Mesendoderm (in vitro differentiated cells): ENCODE measurements at regions not wholly inside any gene's neighbourhood (a gene's known extent, or its start where the extent isn't known, plus 50 kb on each side); places are given as distances from the start of the nearest gene placed in this dataset.
"Not testable (repeated sequence)": the region's sequence is repeated elsewhere in the genome, so short reads cannot be mapped to it uniquely, and the experiment has no call there.

Source experiments
- DNase-seq: peaks from one replicate; pipeline ENCODE4 v3.0.0; 2013
- H2AK5ac ChIP-seq: 2 replicates; pipeline ENCODE4 v1.6.1; 2013; ENCODE audit warnings: low read length, inconsistent platforms
- H2BK120ac ChIP-seq: 2 replicates; pipeline ENCODE4 v1.6.1; 2013; ENCODE audit warnings: low read depth, mild to moderate bottlenecking, low read length, moderate library complexity, mixed read lengths
- H2BK15ac ChIP-seq: replicated peaks from 2 replicates; pipeline ENCODE4 v1.6.1; 2013; ENCODE audit warnings: low read depth, mild to moderate bottlenecking, moderate library complexity
- H2BK5ac ChIP-seq: 2 replicates; pipeline ENCODE4 v1.6.1; 2013; ENCODE audit warnings: low read length, inconsistent platforms
- H3K18ac ChIP-seq: 2 replicates; pipeline ENCODE4 v1.6.1; 2013; ENCODE audit warnings: mild to moderate bottlenecking, low read length, mixed read lengths
- H3K23ac ChIP-seq: one replicate; pipeline ENCODE4 v1.6.1; 2013; ENCODE audit warnings: low read length
- H3K27ac ChIP-seq: 2 replicates; pipeline ENCODE4 v1.5.1; 2013; ENCODE audit warnings: low read depth, mild to moderate bottlenecking, inconsistent platforms, low read length, moderate library complexity
- H3K27me3 ChIP-seq: 2 replicates; pipeline ENCODE4 v1.6.1; 2013; ENCODE audit warnings: low read length, control low read depth, mild to moderate bottlenecking, inconsistent platforms; ENCODE audit not compliant: insufficient read depth, poor library complexity
- H3K36me3 ChIP-seq: 2 replicates; pipeline ENCODE4 v1.6.1; 2013; ENCODE audit warnings: low read length, inconsistent platforms; ENCODE audit not compliant: control insufficient read depth, insufficient read depth
- H3K4ac ChIP-seq: one replicate; pipeline ENCODE4 v1.6.1; 2013; ENCODE audit warnings: low read depth, mild to moderate bottlenecking, low read length, moderate library complexity
- H3K4me1 ChIP-seq: 2 replicates; pipeline ENCODE4 v1.6.1; 2013; ENCODE audit warnings: low read depth, low read length, inconsistent platforms; ENCODE audit not compliant: control insufficient read depth
- H3K4me2 ChIP-seq: 2 replicates; pipeline ENCODE4 v1.6.1; 2013; ENCODE audit warnings: low read length
- H3K4me3 ChIP-seq: 2 replicates; pipeline ENCODE4 v1.5.1; 2013; ENCODE audit warnings: mild to moderate bottlenecking, low read length
- H3K56ac ChIP-seq: one replicate; pipeline ENCODE4 v1.6.1; 2013; ENCODE audit warnings: low read length
- H3K79me1 ChIP-seq: 2 replicates; pipeline ENCODE4 v1.6.1; 2013; ENCODE audit warnings: low read length, inconsistent platforms
- H3K79me2 ChIP-seq: 2 replicates; pipeline ENCODE4 v1.6.1; 2013; ENCODE audit warnings: mild to moderate bottlenecking, low read length; ENCODE audit not compliant: control insufficient read depth, insufficient read depth
- H3K9ac ChIP-seq: 2 replicates; pipeline ENCODE4 v1.6.1; 2013; ENCODE audit warnings: low read length, inconsistent platforms
- H4K5ac ChIP-seq: one replicate; pipeline ENCODE4 v1.6.1; 2013; ENCODE audit warnings: low read length
- H4K8ac ChIP-seq: one replicate; pipeline ENCODE4 v1.6.1; 2013; ENCODE audit warnings: low read depth, mild to moderate bottlenecking, control low read depth, low read length, moderate library complexity
- WGBS: extraction: QIAGEN DNeasy Blood & Tissue Kit; methylation state at CpG from one replicate; pipeline ENCODE4 v1.1.7; 2013; ENCODE audit warnings: low lambda C conversion rate, missing lambda C conversion rate; ENCODE audit not compliant: insufficient coverage; ENCODE audit errors: extremely low coverage; 5-methylcytosine and 5-hydroxymethylcytosine counted together

DNA sequence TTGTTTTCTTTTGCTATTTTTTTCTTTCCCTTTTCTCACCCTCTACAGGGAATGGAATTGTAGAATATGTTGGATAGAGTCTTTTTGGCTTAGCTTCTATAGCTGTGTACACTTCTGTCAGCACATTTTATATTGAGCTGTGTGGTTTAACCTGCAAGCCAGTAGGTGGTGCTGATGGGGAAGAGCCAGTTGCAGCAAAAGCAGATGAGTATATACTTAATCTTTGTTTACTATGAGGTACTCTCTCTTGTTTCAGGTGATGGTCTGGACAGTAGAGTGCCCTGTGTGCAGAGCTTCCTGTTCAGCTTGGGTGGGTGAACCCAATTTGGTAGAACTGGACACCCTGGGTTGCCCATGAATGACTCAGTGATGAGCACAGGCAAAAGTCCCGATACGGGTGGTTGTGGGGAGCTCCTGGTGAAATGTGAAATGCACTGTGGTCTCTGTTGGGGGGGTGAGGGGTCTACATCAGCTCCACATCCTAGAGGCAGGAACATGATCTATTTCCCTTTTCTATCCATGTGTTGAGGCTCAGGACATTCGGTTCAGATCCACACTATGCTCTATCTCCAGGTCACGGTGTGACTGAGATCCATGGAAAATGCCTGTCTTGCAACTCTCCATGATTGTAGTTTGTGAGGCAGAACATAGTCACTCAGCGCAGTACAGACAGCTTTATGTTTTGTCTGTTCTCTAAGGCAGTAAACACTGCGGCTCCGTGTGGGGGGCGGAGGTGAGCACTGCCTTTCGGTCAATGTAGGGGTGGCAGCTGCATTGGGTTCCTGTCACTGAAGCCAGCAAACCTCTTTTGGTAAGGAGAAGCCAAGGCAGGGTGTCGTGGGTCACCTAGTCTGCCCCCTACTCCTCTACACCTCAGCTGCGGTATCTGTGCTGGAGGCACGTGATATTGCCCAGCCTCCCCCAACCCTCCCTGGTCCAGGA lies 353.2 kb downstream of the PRR16 start:
- H4K8ac ChIP-seq = no peak overlapping the region
- H3K9ac ChIP-seq = no peak overlapping the region
- no peak overlapping the region for H2BK5ac ChIP-seq
- H3K79me2 ChIP-seq = no peaks in the 10 kb centered on the region
- H4K5ac ChIP-seq = no peak overlapping the region
- no peaks in the 10 kb centered on the region for H3K79me1 ChIP-seq
- no peaks in the 10 kb centered on the region for H3K4me1 ChIP-seq
- H2AK5ac ChIP-seq = no peak overlapping the region
- H3K27ac ChIP-seq = no peak overlapping the region
- no peak overlapping the region for H3K4me2 ChIP-seq
- H3K4ac ChIP-seq = no peak overlapping the region
- no CpG with 5 or more reads among the region's 12 CpGs for WGBS
- no peaks in the 10 kb centered on the region for H3K36me3 ChIP-seq
- no peaks in the 10 kb centered on the region for H3K27me3 ChIP-seq
- no peak overlapping the region for H3K56ac ChIP-seq
- DNase-seq = peak; percentile 54
- H2BK120ac ChIP-seq = no peak overlapping the region
- H2BK15ac ChIP-seq = no peak overlapping the region
- no peak overlapping the region for H3K18ac ChIP-seq
- no peak overlapping the region for H3K23ac ChIP-seq
- H3K4me3 ChIP-seq = no peak overlapping the region

DNA sequence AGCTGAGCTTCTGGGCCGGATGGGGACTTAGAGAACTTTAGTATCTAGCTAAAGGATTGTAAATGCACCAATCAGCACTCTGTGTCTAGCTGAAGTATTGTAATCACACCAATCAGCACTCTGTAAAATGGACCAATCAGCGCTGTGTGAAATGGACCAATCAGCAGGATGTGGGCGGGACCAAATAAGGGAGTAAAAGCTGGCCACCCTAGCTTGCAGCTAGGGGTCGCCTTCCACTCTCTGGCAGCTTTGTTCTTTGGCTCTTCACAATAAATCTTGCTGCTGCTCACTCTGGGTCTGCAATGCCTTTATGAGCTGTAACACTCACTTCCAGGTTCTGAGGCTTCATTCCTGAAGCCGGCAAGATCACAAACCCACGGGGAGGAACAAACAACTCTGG lies 354.0 kb downstream of the PRR16 start:
- no peak overlapping the region for H4K5ac ChIP-seq
- H3K27ac ChIP-seq = no peak overlapping the region
- H3K4me1 ChIP-seq = no peaks in the 10 kb centered on the region
- H2BK5ac ChIP-seq = no peak overlapping the region
- no CpG with 5 or more reads among the region's 6 CpGs for WGBS
- H2BK15ac ChIP-seq = no peak overlapping the region
- H2AK5ac ChIP-seq = no peak overlapping the region
- no peak overlapping the region for H3K18ac ChIP-seq
- H3K23ac ChIP-seq = no peak overlapping the region
- no peak overlapping the region for H4K8ac ChIP-seq
- H3K27me3 ChIP-seq = no peaks in the 10 kb centered on the region
- no peak overlapping the region for H3K4me2 ChIP-seq
- DNase-seq = peak; percentile 17
- H3K4ac ChIP-seq = no peak overlapping the region
- H3K56ac ChIP-seq = no peak overlapping the region
- H3K36me3 ChIP-seq = no peaks in the 10 kb centered on the region
- H3K79me1 ChIP-seq = no peaks in the 10 kb centered on the region
- H3K9ac ChIP-seq = no peak overlapping the region
- H3K4me3 ChIP-seq = no peak overlapping the region
- no peaks in the 10 kb centered on the region for H3K79me2 ChIP-seq
- no peak overlapping the region for H2BK120ac ChIP-seq

DNA sequence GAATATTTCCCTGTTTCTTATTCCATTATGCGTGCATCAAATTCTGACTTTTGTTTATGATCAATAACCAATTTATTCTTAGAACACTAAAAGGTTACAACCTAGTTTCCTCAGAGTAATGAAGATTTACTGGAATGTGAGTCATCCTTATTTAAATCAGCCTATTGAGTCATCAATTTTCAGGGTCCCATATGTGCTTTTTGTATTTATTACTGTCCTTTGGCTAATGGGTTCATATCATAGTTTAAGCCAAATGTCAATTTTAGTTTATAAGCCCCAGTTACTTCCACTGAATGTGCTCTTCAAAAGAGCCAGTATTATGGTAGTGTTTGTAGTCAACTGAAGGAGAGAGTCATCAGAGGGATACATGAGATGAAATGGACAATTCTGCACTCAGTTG lies 359.2 kb downstream of the PRR16 start:
- Histone ChIP-seq H3K9ac (no peak overlapping the region), H3K27ac (no peak overlapping the region), H3K18ac (no peak overlapping the region), H2BK5ac (no peak overlapping the region), H3K27me3 (no peaks in the 10 kb centered on the region), H2BK120ac (no peak overlapping the region), H3K36me3 (no peaks in the 10 kb centered on the region), H2BK15ac (no peak overlapping the region), H3K79me2 (no peaks in the 10 kb centered on the region), H3K23ac (no peak overlapping the region), H3K56ac (no peak overlapping the region), H3K4me2 (no peak overlapping the region), H3K4me3 (no peak overlapping the region), H2AK5ac (no peak overlapping the region), H3K4ac (no peak overlapping the region), H4K5ac (no peak overlapping the region), H3K4me1 (no peaks in the 10 kb centered on the region), H4K8ac (no peak overlapping the region), H3K79me1 (no peaks in the 10 kb centered on the region)
- WGBS = no CpG with 5 or more reads among the region's 1 CpG
- DNase-seq = no peak

DNA sequence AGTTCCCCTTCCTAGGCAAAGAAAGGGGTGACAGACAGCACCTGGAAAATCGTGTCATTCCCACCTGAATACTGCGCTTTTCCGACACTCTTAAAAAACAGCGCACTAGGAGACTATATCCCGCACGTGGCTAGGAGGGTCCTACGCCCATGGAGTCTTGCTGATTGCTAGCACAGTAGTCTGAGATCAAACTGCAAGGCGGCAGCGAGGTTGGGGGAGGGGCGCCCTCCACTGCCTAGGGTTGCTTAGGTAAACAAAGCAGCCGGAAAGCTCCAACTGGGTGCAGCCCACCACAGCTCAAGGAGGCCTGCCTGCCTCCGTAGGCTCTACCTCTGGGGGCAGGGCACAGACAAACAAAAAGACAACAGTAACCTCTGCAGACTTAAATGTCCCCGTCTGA lies 367.5 kb downstream of the PRR16 start:
- H3K9ac ChIP-seq, H2BK5ac ChIP-seq, H3K56ac ChIP-seq, H2BK120ac ChIP-seq, H3K4ac ChIP-seq, H4K8ac ChIP-seq, H3K4me3 ChIP-seq, H3K4me2 ChIP-seq, H3K18ac ChIP-seq, H3K27me3 ChIP-seq, H2BK15ac ChIP-seq, H3K79me1 ChIP-seq, H4K5ac ChIP-seq, H3K36me3 ChIP-seq, H3K27ac ChIP-seq, H3K4me1 ChIP-seq, H3K79me2 ChIP-seq, H2AK5ac ChIP-seq, H3K23ac ChIP-seq: not testable (repeated sequence)
- peak; percentile 50 for DNase-seq
- WGBS = no CpG with 5 or more reads among the region's 13 CpGs

DNA sequence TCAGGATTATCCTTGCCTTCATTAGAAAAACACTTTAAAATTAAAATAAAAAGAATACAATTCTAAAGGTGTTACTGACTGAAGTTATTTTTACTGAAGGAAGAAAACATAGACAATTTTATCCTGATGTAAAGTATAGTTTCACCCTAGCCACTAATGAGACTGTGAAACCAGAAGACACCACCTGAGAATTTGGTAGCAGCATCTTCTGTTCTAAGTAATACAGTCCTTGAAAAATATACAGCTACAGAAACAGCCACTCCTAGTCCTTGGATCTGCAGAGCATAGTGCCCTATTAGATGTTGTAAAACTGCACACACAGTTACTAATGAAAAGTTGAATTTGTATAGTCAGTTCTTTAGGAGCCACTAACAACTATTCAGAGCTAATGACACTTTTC lies 377.7 kb downstream of the PRR16 start:
- Histone ChIP-seq H3K4me1 (no peaks in the 10 kb centered on the region), H3K27me3 (no peaks in the 10 kb centered on the region), H3K9ac (no peak overlapping the region), H3K23ac (no peak overlapping the region), H3K36me3 (no peaks in the 10 kb centered on the region), H3K4me2 (no peak overlapping the region), H2AK5ac (no peak overlapping the region), H2BK120ac (no peak overlapping the region), H4K8ac (no peak overlapping the region), H3K27ac (no peak overlapping the region), H3K4me3 (no peak overlapping the region), H3K56ac (no peak overlapping the region), H3K18ac (no peak overlapping the region), H3K79me1 (no peaks in the 10 kb centered on the region), H3K79me2 (no peaks in the 10 kb centered on the region), H2BK5ac (no peak overlapping the region), H2BK15ac (no peak overlapping the region), H4K5ac (no peak overlapping the region), H3K4ac (no peak overlapping the region)
- no peak for DNase-seq
